Tibial nerve (tissue), 3 donors: ENCODE measurements at regions not wholly inside any gene's neighbourhood (a gene's known extent, or its start where the extent isn't known, plus 50 kb on each side); places are given as distances from the start of the nearest gene placed in this dataset.

Experiments
- CTCF ChIP-seq, 5 experiments: fragments of 200-600 bp in 3 of 5; fragments of 450-650 bp in 2 of 5; sonication (generic) in 3 of 5; IDR thresholded peaks; one replicate each; pipeline ENCODE4 v1.5.1; 2016 to 2019; ENCODE audit warnings: antibody characterized with exemption in 5 of 5, mild to moderate bottlenecking in 3 of 5, moderate library complexity in 2 of 5
- POLR2A ChIP-seq, 2 donors: fragments of 450-650 bp; IDR thresholded peaks; one replicate each; pipeline ENCODE4 v1.6.1; 2017; ENCODE audit warnings: antibody characterized with exemption in 2 of 2, mild to moderate bottlenecking in 2 of 2, moderate library complexity in 2 of 2

DNA sequence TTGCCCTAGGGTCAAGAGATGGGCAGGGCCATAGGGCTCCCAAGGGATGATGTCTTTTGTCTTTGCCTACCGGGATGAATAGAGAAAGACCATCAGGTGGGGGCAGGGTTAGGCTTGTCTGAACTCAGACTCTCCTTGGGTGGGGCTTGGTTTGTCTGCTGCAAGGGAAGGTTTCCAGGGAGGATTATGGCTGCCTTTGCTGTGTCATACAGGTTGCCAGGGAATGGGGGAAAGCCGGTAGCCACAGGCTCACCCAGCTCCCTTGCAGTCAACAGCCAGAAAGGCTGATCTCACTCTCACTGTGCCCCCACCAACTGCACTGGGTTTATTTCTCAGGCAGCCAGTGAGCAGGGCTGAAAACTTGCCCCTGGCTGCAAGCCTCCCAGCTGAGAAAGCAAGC, 253.2 kb downstream of the POLR1F start:
- TF ChIP-seq CTCF (IDR thresholded peaks at IDR 0.05): no peak
- no peak for TF ChIP-seq POLR2A (IDR thresholded peaks at IDR 0.05)
